ENCODE measurements at regions not wholly inside any gene's neighbourhood (a gene's known extent, or its start where the extent isn't known, plus 50 kb on each side); places are given as distances from the start of the nearest gene placed in this dataset.
"Not testable (repeated sequence)": the region's sequence is repeated elsewhere in the genome, so short reads cannot be mapped to it uniquely, and the experiment has no call there.

- TF ChIP-seq CTCF (IDR thresholded peaks at IDR 0.05; ENCODE audit: borderline replicate concordance, insufficient read depth, low read depth, low read length): no peak
Observed at GRCh38 chrX:25860322-25860721, 277.8 kb upstream of the MAGEB18 start.

GRCh38 chrX:25869761-25870160 is 268.4 kb upstream of the MAGEB18 start:
- no peak for TF ChIP-seq CTCF (IDR thresholded peaks at IDR 0.05; ENCODE audit: borderline replicate concordance, insufficient read depth, low read depth, low read length)

More at GRCh38 chrX:25860322-25860721, 277.8 kb upstream of the MAGEB18 start:
- H3K4me3 ChIP-seq (ENCODE audit: low read depth, low read length): no peak overlapping the region

GRCh38 chrX:25872786-25873185 is 265.4 kb upstream of the MAGEB18 start:
- H3K4me3 ChIP-seq (ENCODE audit: low read depth, low read length): no peak overlapping the region
- TF ChIP-seq CTCF (IDR thresholded peaks at IDR 0.05; ENCODE audit: borderline replicate concordance, insufficient read depth, low read depth, low read length): no peak

More at GRCh38 chrX:25869761-25870160, 268.4 kb upstream of the MAGEB18 start:
- no peak overlapping the region for H3K4me3 ChIP-seq (ENCODE audit: low read depth, low read length)

GRCh38 chrX:25873196-25873595 is 264.9 kb upstream of the MAGEB18 start:
- TF ChIP-seq CTCF (IDR thresholded peaks at IDR 0.05; ENCODE audit: borderline replicate concordance, insufficient read depth, low read depth, low read length): no peak
- no peak overlapping the region for H3K4me3 ChIP-seq (ENCODE audit: low read depth, low read length)

GRCh38 chrX:25878806-25879205 is 259.3 kb upstream of the MAGEB18 start:
- no peak overlapping the region for H3K4me3 ChIP-seq (ENCODE audit: low read depth, low read length)
- no peak for TF ChIP-seq CTCF (IDR thresholded peaks at IDR 0.05; ENCODE audit: borderline replicate concordance, insufficient read depth, low read depth, low read length)

GRCh38 chrX:25882503-25882902 is 255.6 kb upstream of the MAGEB18 start:
- H3K4me3 ChIP-seq (ENCODE audit: low read depth, low read length): not testable (repeated sequence)

- no peak for TF ChIP-seq CTCF (IDR thresholded peaks at IDR 0.05; ENCODE audit: borderline replicate concordance, insufficient read depth, low read depth, low read length)
- H3K4me3 ChIP-seq (ENCODE audit: low read depth, low read length): no peak overlapping the region
Observed at GRCh38 chrX:25897758-25898157, 240.4 kb upstream of the MAGEB18 start.

GRCh38 chrX:25905728-25906127 is 232.4 kb upstream of the MAGEB18 start:
- not testable (repeated sequence) for H3K4me3 ChIP-seq (ENCODE audit: low read depth, low read length)
